RWPE1 (cell line): ENCODE measurements at regions not wholly inside any gene's neighbourhood (a gene's known extent, or its start where the extent isn't known, plus 50 kb on each side); places are given as distances from the start of the nearest gene placed in this dataset.

Experiments used
- CTCF ChIA-PET: fragments of 350-600 bp; sonication (Branson Sonifier 250); formaldehyde crosslinking; extraction: SDS; loops from one replicate; lab custom pipeline; 2021; lab: Yijun Ruan, JAX
- POLR2A ChIA-PET: fragments of 400-600 bp; formaldehyde crosslinking; extraction: SDS; loops from one replicate; lab custom pipeline; 2020; ENCODE audit warnings: antibody characterized with exemption; ENCODE audit not compliant: low non-redundant PET; lab: Yijun Ruan, JAX
- DNase-seq: peaks from one replicate; pipeline ENCODE4 v3.0.0; 2012; ENCODE audit warnings: low spot score
- H3K27ac ChIP-seq: fragments of 450-650 bp; 2 replicates; pipeline ENCODE4 v1.5.1; 2017
- TF ChIP-seq, protein P1 (sequence below): fragments of 450-650 bp; conservative IDR thresholded peaks from 2 replicates; pipeline ENCODE4 v1.5.1; 2017; ENCODE audit warnings: low read depth, mild to moderate bottlenecking

DNA sequence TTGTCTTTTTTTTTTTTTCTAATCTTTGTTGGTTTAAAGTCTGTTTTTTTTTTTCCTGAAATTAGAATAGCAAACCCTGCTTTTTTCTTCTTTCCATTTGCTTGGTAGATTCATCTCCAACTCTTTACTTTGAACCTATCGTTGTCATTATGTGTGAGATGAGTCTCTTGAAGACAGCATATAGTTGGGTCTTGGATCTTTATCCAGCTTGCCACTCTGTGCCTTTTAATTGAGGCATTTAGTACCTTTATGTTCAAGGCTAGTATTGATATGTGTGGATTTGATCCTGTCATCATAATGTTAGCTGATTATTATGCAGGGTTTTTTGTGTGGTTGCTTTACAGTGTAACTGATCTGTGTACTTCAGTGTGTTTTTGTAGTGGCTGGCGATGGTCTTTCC lies 383.8 kb downstream of the MAN2A1 start:
- no peak overlapping the region for H3K27ac ChIP-seq
- POLR2A ChIA-PET = no interaction called here
- CTCF ChIA-PET = no interaction called here

DNA sequence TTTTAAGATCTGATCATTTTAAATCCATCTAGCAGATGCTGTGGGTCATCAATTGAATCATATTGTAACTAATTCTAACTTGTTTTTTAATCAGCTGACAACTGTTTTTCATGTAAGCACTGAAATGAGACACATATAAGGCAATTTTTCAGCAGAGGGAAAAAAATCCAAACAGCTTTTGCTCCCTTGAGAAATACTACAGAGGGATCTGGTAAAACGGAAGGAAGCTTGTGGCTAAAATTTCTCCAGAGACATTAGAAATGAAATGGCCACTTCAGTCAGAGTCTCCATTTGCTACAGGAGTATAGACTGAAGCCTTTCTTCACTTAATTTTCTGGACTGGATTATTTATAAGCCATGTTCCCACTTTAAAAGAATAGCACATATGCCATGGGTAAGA lies 385.9 kb downstream of the MAN2A1 start:
- TF ChIP-seq, protein P1, sequence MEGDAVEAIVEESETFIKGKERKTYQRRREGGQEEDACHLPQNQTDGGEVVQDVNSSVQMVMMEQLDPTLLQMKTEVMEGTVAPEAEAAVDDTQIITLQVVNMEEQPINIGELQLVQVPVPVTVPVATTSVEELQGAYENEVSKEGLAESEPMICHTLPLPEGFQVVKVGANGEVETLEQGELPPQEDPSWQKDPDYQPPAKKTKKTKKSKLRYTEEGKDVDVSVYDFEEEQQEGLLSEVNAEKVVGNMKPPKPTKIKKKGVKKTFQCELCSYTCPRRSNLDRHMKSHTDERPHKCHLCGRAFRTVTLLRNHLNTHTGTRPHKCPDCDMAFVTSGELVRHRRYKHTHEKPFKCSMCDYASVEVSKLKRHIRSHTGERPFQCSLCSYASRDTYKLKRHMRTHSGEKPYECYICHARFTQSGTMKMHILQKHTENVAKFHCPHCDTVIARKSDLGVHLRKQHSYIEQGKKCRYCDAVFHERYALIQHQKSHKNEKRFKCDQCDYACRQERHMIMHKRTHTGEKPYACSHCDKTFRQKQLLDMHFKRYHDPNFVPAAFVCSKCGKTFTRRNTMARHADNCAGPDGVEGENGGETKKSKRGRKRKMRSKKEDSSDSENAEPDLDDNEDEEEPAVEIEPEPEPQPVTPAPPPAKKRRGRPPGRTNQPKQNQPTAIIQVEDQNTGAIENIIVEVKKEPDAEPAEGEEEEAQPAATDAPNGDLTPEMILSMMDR = no peak
- ChIA-PET CTCF (no interaction called here), POLR2A (no interaction called here)
- no peak overlapping the region for H3K27ac ChIP-seq
- no peak for DNase-seq

More for the DNA sequence above, 383.8 kb downstream of the MAN2A1 start:
- TF ChIP-seq, protein P1 = no peak
- DNase-seq = no peak

DNA sequence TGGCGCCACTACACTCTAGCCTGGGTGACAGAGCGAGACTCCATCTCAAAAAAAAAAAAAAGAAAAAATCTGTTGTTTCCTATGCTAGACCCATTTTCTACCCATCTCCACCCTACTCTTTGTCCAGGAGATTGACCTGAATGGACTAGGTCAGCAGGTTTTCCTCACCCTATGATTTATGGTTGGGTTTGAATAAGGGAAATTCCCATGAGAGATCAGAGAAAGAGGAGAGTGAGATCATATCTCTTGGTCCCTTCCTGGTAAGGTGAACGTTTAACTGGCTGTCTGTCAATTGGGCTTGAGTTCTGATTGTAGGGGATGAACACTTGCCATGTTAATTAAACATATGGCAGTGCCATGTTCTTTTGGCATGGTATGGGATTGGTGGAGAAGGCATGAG lies 387.4 kb downstream of the MAN2A1 start:
- TF ChIP-seq, protein P1 = no peak
- POLR2A ChIA-PET = no interaction called here

DNA sequence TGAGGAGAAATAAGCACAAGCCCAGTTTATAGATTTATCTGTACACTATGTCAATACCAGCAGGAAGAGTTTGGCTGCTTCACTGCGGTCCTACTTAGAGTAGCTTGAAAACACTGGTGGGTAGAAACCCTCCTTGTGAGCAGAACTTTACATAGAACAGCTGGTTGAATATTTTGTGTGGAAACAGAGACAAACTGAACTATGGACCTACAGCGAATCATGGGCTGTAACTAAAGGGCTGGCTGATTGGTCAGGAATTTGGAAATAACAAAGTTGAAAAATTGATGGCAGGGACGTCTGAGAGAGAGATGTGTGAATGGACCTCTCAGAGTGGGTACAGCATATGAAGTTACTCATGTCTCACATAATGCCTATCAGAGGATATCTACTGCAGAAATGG lies 392.5 kb downstream of the MAN2A1 start:
- H3K27ac ChIP-seq = no peak overlapping the region
- ChIA-PET POLR2A (no interaction called here), CTCF (no interaction called here)
- DNase-seq = no peak
- TF ChIP-seq, protein P1 = no peak

More for the DNA sequence above, 387.4 kb downstream of the MAN2A1 start:
- no peak overlapping the region for H3K27ac ChIP-seq
- no peak for DNase-seq
- CTCF ChIA-PET = no interaction called here

DNA sequence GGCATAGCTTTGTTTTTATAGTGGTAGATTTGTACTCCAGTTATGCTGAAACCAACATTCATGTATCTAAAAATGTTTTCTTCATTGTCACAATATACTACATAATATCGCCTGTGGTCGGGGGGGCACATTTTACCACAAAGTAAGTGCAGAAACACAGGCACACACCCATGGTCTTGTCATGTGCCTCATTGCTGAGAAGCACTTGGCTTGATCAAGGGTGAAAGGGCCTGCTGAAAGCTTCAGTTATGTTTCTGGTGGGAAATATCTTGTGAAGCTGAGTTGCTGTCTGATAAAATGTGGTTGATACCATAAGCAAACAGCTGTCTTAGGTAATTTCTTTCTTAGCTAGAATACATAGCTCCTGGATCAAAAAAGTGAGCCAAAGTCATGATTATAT lies 393.1 kb downstream of the MAN2A1 start:
- ChIA-PET POLR2A (no interaction called here), CTCF (no interaction called here)
- no peak for DNase-seq
- no peak overlapping the region for H3K27ac ChIP-seq
- TF ChIP-seq, protein P1 = no peak

DNA sequence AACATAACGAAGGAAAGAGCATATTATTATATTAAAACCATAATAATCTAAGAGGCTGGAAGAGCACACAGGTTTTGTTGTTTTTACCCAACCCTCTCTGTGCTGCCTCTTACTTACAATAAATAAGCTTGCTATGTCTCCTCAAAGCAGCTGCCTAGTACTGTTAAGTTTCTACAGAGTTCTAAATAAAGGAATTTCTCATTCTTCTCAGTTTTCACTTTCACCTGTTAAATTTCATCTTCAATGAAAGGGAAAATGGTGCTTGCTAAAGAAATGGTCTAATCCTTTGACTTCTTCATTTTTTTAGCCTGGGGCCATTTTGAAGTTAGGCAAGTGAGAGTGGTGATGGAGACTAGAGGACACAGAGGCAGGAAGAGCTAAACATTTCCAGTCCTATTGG lies 396.1 kb downstream of the MAN2A1 start:
- POLR2A ChIA-PET = no interaction called here
- H3K27ac ChIP-seq = no peak overlapping the region
- TF ChIP-seq, protein P1 = no peak
- CTCF ChIA-PET = no interaction called here
- no peak for DNase-seq
